CD4-positive, alpha-beta T cell treated with Interleukin-15 for 1 hour (primary cell): ENCODE measurements at regions not wholly inside any gene's neighbourhood (a gene's known extent, or its start where the extent isn't known, plus 50 kb on each side); places are given as distances from the start of the nearest gene placed in this dataset.
"Not testable (repeated sequence)": the region's sequence is repeated elsewhere in the genome, so short reads cannot be mapped to it uniquely, and the experiment has no call there.

Source experiments
- DNase-seq: peaks from one replicate; pipeline ENCODE4 v3.0.0-alpha.2; 2020

DNA sequence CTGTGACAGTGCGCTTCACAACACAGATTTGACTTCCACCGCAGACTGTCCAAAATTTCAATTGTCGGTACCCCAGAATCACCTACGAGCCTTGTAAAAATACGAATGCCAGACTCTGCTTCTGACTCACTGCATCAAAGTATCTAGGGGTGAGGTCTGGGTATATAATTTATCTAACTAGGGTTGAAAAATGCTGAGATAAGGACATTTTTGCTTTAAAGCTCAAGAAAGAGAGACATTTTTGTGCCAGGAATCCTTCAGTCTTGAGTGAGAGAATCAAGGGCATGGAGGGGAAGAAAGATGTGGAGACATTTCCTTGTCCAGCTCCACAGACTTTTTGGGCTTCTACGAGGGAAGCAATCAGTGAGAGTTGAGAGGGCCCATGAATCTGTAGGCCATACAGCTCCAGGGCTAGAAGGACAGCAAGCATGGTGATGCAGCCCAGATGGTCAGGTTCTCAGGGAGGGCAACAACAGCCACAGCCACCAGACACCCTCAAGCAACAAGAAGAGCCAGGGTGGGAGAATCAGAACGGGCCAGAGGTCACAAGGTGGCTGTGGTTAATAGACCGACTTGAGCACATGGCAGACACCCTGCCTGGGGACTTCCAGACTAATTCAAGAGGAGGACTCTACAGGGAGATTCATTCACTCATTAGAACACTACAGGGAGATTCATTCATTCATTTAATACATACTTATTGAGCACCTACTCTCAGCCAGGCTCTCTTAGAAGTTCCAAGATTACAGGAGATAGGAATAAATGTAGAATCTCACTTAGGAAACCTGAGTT lies 211.1 kb upstream of the PRDM1 start:
- no peak for DNase-seq

DNA sequence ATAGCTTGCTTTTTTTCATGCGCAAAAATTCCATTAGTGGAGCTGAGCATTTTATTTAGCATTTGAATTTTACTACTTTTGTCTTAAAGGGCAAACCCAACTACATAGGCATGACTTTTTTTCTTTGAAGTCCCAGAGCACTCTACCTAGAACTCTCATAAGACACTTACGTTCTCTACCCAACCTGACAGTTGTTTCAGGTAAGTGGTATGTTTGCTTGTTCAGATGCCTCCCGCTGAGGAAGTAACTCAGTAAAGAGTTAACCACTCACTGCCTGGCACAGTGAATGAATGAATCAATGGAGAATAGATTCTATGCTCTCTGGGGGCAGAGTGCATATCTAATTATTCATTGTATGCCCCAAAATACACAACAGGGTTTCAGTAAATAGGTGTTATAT lies 212.3 kb upstream of the PRDM1 start:
- no peak for DNase-seq

DNA sequence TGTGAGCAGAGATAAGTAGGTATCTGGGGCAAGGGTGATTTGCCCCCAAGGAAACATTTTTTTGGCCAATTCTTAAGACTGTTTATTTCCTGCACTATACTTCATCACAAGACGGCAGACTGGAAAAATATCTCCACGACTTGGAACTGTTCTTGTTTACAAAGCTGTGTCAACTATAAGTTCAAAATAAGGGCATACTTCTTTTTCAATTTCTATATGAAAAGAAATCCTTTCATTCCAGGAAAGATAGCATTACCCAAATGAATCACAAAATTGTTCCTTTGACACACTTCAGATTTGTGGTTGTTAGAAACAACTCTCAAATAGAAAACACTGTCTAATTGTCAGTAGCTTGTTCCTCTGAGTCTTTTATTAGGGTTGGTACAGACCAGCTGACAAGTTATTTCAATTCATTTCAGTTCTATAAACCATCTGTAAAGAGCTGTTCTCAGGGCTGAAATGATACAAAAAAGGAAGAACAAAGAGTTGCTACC lies 212.9 kb upstream of the PRDM1 start:
- DNase-seq: no peak

DNA sequence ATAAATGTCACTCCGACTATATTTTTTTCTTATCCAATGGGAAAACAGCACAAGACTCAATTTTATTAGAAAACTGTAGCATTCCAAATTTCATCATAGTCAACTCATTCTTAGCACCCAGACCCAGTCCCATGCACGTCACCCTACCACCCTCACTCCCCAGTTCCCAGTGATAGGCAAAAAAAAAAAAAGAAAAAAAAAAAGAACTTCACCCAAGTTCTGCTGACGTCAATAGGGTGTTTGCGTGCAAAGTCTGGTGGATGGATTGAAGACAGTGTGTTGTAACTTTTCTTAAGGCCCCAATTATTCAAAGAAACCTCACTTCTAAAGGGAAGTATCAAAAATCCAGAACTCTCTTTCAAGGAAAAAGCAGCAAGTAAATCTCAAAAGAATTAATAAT lies 213.9 kb upstream of the PRDM1 start:
- DNase-seq: peak; percentile 66

DNA sequence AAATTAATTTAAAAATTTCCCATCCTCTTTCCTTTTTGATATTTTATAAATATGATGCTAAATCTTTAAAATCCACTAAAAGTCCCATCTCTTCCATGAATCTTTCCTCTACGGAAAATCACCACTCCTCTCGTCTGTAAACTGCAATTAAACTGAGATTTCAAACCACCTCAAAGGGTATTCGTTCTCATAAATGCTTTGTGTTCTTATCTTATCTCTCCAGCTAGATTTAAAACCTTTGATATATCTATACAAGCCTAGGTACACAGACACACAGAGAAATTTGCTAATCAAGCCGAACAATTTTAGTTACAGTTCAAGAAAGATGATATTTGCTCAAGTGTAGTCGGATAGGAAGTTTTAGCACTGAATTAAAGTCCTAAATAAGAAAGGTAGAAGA lies 214.6 kb upstream of the PRDM1 start:
- no peak for DNase-seq

DNA sequence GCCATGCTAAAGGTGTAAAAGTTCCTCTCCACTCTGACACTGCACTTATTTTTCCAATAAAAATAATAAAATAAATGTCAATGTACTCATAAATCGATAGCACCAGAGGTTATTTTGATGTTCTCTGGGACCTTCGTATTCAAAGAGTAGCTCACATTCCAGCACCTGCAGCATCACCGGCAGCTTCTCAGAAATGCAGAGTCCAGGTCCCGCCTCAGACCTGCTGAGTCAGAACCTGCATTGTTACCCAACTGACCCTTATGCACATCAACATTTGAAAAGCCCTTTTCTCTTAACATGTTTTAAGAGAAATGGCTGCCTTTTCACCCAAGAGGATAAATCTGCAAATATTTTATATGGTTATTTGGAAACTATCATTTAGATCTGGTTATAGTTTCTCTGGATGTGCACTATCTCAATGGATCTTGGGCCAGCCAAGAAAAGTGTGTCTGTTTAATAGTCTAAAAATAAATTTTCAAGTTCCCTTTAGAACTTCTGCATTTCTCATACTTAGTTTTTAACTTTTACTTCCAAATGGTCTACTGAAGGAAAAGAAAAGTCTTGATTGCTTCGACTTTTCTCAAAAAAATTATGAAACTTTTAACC lies 216.2 kb upstream of the PRDM1 start:
- no peak for DNase-seq

DNA sequence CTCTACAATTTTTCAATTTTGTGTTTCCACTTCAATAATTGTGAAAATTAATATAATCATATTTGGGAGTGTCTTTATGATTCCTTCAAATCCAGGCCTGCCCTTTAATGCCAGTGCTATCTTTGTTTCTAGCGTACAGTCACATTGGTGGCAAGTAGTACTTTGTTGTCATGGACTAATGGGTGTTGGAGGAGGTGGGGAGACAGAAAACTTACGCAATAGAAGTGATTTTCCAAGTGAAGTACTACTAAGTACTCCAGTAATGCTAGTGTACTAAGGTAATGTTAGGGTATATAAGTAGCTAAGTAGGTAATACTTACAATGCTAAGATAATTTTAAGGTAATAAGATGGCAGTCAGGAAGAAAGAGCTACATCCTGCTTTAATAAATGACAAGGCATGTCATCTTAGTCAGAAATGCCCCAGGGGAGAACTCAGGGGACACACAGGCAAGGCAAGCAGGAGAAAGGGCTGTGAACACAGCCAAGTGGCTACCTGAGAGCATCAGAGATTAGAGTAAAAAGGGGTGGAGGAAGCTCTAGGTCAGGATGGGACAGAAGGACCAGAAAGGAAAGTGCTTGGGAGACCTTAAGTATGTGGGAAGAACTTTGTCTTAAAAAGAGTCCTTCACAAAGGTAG lies 217.2 kb upstream of the PRDM1 start:
- no peak for DNase-seq

DNA sequence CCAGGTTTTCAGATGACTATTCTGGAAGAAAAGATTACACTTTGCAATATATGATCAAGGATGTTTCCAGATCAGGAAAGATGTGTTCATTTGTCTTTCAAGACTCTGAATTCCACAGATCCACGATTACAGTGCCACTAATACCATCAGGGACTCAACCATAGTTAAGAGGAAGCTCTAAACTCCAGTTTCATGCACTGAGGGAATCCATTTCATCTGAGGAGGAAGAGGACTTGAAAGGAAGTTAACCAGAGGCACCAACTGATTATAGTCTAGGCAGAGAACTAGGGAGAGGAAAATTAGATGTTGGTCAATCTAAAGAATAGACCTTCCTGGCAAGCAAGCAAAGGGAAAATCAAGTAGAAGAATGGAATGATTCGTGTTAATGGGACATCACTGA lies 218.3 kb upstream of the PRDM1 start:
- no peak for DNase-seq

DNA sequence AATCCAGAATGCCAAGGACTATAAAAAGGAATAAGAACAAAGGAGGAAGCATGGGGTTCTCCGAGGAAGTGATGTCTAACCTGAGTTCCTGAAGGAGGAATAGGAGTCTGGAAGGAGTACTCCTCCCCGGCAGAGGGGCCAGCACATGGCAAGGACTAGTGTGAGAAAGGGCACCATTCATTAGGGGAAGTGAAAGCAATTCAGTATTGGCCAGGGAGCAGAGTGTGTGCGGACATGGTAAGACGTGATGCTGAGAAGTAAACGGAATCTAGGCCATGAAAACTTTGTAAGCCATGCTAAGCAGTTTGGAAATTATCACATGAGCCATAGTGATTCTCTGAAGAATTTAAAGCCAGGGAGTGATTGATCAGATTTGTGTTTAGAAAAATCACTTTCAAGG lies 218.9 kb upstream of the PRDM1 start:
- DNase-seq: no peak

DNA sequence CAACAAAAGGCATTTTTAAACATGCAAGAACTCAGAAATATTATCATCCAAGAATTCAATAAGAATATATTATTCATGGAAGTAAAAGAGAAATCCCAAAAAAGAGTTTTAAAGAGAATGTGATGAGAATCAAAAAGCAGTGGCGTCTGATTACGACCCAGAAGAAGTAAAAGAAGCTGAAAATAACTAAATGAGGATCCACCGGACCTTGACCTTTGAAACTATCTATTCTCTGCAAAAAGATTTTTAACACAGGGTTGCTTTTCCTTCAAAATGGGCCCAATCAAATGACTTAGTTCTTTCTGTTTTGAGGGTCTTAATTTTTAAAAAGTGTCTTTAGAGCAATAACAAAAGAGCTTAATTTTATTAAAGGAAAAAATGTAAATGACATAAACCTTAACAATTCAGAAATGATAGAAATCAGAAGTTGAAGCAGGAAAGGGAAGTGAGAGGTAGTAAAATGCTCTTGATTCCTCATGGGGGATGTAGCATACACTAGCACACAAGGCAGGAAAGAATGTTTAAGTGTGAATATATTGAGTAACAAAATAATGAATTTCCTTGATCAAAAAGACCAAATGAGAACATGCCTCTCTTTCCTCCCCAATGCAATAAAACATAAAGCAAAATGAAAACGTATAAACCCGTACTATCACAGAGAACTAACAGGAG lies 223.1 kb upstream of the PRDM1 start:
- DNase-seq: no peak

DNA sequence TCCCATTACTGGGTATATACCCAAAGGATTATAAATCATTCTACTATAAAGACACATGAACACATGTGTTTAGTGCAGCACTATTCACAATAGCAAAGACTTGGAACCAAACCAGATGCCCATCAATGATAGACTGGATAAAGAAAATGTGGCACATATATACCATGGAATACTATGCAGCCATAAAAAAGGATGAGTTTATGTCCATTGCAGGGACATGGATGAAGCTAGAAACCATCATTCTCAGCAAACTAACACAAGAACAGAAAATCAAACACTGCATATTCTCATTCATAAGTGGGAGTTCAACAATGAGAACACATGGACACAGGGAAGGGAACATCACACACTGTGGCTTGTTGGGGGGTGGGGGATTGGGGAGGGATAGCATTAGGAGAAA lies 225.2 kb upstream of the PRDM1 start:
- DNase-seq: not testable (repeated sequence)

DNA sequence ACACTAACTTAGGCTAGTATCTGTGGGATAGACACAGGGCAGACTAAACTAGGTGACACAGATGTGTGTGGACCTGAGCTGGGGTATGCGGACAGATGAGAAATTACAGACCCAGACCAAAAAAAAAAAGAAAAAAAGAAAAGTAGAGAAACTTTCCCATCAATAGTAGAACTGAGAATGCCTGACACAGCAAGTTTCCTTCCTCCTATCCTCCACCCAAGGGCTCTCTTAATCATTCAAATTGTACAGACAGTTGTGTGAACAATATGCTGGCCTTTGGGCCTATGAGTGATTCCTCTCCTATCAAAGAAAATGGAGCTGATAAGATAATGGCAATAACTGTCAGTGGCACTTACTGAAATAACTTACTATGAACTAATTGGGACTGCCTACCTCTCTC lies 226.7 kb upstream of the PRDM1 start:
- no peak for DNase-seq

DNA sequence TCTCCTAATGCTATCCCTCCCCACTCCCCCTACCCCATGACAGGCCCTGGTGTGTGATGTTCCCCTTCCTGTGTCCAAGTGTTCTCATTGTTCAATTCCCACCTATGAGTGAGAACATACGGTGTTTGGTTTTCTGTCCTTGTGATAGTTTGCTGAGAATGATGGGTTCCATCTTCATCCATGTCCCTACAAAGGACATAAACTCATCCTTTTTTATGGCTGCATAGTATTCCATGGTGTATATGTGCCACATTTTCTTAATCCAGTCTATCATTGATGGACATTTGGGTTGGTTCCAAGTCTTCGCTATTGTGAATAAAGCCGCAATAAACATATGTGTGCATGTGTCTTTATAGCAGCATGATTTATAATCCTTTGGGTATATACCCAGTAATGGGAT lies 227.5 kb upstream of the PRDM1 start:
- not testable (repeated sequence) for DNase-seq

DNA sequence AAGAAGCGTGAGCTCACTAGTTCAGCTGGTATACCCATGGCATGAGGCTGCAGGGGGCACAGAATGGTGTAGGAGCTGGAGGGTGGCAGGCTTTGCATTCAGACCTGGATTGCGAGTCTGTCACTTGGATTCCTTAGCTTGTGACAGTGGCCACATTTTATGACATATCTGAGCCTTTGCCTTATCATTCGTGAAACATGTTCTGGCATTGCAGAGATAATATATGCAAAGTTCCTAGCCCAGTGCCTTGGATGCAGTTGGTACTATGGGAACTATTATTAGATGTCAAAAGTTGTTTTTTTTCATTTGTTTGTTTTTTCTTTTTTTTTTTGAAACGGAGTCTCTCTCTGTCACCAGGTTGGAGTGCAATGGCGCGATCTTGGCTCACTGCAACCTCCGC lies 230.7 kb upstream of the PRDM1 start:
- no peak for DNase-seq

DNA sequence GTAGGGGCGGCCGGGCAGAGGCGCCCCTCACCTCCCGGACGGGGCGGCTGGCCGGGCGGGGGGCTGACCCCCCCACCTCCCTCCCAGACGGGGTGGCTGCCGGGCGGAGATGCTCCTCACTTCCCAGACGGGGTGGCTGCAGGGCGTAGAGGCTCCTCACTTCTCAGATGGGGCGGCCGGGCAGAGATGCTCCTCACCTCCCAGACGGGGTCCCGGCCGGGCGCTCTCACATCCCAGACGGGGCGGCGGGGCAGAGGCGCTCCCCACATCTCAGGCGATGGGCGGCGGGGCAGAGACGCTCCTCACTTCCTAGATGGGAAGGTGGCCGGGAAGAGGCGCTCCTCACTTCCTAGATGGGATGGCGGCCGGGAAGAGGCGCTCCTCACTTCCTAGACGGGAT lies 232.2 kb upstream of the PRDM1 start:
- not testable (repeated sequence) for DNase-seq

DNA sequence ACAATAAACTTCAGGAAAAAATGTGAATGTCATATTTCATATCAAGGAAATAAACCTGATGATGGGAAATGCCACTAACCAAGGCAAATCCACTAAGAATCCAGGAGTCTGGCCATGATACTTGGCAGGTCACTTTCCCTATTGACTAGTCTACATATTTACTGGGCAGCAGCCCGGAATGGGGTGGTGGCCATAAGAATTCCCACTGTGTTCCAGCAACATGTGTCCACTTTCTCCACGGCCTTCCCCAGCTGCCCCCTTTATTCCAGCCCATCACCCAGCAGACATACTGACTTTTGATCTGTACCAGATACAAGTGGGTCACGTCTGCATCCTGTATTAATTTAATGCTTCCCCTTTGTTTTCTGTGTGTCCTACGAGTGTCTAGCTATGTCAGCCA lies 234.5 kb upstream of the PRDM1 start:
- no peak for DNase-seq

DNA sequence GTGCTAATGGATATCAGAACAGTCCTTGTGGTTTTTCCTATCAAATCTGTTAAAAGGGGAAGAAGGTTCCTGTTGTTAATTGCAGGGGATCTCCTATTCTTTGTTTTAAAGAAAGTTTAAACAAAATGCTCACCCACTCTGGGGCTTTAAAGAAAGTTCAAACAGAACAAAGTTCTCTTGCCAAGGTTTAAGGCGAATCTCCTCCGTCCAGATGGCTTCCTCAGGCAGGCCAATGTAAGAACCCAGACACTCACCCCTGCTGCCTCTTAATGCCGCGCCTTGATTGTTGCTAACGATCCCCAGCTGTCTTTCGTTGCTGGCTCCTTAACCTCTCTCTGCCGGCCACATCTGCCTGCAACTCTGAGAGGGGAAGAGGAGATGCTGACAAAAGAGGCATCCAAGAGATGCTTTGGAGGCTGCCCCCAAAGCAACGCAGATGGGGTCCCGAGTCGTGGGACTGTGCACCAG lies 235.0 kb upstream of the PRDM1 start:
- no peak for DNase-seq

DNA sequence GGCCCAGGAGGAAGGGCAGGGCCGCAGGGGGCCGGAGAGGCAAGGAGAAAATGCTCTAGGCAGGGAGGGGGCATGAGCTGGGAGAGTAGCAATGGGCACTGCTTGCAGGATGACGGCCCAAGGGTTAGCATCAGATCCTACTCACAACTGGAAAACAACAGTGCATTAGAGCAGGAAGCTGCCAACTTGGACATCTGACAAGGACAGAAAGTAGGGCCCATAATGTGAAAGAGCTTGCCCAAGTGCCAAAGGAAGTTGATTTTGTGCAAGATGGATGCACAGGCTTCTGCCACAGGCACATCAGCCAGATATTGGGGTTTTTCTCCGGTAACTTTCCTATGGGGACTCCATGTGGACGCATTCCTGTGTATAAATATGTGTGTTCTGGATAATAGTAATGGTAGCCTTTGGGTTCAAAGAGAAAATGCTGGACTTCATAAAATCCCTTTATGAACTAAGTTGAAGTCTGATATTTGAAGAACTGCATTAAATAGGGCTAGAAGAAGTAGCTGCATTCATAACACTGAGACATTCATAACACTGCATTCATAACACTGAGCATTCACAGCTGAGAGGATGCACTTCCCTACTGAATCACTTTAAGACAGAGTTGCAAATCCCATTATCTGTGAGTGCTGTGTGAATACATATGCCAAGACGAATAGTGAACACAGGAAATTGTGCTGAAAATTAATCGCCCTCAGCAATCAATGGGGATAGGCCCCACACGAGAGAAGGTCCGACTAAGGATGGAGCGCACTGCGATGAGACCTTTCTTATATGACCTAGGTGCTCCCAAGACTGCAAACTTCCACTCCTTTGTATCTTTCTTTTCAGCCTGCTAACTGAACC lies 235.6 kb upstream of the PRDM1 start:
- DNase-seq: no peak

DNA sequence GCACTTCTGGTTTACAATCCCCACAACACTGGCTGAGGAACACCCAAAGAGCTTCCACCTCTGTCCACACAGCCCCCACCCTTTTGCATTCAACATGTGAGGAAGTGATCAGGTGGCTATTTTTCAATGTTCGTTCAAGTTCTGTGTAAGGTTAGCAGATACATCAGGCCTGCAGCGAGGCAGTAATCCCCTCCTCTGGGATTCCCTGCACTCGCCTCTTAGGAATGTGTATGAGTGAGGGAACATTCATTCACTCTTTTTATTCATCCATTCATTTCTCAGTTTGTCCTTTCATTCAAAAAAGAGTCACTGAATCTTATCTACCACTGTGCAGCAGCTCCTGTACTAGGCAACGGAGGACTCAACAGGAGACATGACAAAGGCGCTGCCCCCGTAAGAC lies 236.4 kb upstream of the PRDM1 start:
- DNase-seq: no peak

DNA sequence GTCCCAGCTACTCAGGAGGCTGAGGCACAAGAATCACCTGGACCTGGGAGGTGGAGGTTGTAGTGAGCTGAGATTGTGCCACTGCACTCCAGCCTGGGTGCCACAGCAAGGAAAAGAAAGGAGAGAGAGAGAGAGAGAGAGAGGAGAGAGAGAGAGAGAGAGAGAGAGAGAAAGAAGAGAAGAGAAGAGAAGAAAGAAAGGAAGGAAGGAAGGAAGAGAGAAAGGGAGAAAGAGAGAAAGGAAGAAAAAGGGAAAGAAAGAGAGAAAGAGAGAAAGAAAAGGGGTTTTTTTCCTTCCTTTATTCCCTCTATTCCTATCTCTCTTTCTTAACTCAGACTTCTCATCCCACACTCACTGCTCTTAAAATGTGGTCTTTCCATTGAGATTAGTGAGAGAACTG lies 238.7 kb upstream of the PRDM1 start:
- DNase-seq: no peak

DNA sequence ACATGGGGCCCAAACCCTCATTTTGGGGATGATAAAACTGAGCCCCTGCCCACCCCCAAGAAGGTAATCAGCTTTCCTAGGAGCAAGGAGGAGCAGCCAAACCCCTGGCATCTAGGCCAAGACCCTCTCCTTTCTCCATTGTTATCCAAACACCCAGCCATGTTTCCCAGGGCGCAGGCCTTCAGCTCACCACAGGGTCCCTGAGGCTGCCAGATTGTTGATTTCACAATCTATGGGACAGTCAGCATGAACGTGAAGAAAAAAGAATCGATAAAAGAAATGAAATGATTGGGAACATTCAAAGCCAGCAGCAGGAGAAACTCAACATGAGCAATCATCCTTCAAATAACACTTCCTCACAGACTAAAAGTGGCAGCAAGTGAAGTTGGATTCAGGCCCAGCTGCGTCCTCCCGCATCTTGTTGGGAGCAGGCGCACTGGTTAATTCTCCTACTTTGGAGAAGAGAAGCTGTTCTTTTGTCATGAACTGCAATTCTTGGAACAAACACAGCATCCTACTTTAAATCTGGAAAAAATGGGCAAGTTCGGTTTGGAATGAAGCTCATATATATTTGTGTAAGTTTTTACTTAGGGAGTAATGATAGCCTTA lies 241.8 kb upstream of the PRDM1 start:
- DNase-seq: no peak

DNA sequence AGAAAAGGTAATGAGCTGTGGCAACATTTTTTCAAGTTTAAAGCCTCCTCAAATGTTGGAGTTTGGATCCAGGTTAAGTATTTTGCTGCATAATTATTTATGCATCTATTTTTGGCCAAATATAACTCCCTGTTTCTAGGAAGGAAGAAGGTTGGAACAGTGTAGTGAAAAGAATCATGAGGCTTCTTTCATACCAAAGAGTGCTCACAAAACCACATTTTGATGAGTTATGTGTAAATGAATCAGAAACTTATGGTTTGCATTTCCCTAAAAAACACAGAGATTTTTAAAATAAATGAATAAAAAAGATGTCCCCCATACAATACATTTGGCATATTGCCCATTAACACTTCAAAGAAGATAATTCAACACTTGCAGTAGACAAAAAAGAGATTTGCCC lies 246.9 kb upstream of the PRDM1 start:
- DNase-seq: no peak
